GM23248 (cell line): ENCODE measurements at regions not wholly inside any gene's neighbourhood (a gene's known extent, or its start where the extent isn't known, plus 50 kb on each side); places are given as distances from the start of the nearest gene placed in this dataset.
A peak's percentile ranks its signal among the peaks of the same experiment; 100 is the strongest.
"Not testable (repeated sequence)": the region's sequence is repeated elsewhere in the genome, so short reads cannot be mapped to it uniquely, and the experiment has no call there.

Experiments
- DNase-seq: peaks from one replicate; pipeline ENCODE4 v3.0.0-alpha.2; 2015
- H2AFZ ChIP-seq: fragments of 200-600 bp; sonication (generic); 2 replicates; pipeline ENCODE4 v1.6.1; 2016; ENCODE audit warnings: antibody characterized with exemption
- H3F3A ChIP-seq: fragments of 200-600 bp; sonication (generic); 2 replicates; pipeline ENCODE4 v1.6.1; 2016; ENCODE audit warnings: mild to moderate bottlenecking, antibody characterized with exemption, mixed run types; ENCODE audit not compliant: insufficient read depth
- H3K27ac ChIP-seq: fragments of 200-600 bp; sonication (generic); 2 replicates; pipeline ENCODE4 v1.5.1; 2016; ENCODE audit warnings: mild to moderate bottlenecking
- H3K27me3 ChIP-seq: fragments of 200-600 bp; sonication (generic); replicated peaks from 2 replicates; pipeline ENCODE4 v1.6.1; 2016; ENCODE audit warnings: mild to moderate bottlenecking; ENCODE audit not compliant: insufficient read depth
- H3K36me3 ChIP-seq: fragments of 200-600 bp; sonication (generic); 2 replicates; pipeline ENCODE4 v1.6.1; 2016; ENCODE audit warnings: low read depth, mild to moderate bottlenecking
- H3K4me1 ChIP-seq: fragments of 200-600 bp; sonication (generic); 2 replicates; pipeline ENCODE4 v1.6.1; 2016; ENCODE audit warnings: mild to moderate bottlenecking; ENCODE audit not compliant: insufficient read depth
- H3K4me2 ChIP-seq: fragments of 200-600 bp; sonication (generic); one replicate; pipeline ENCODE4 v1.6.1; 2016; ENCODE audit warnings: mild to moderate bottlenecking; ENCODE audit not compliant: unreplicated experiment
- H3K4me3 ChIP-seq: fragments of 200-600 bp; sonication (generic); 2 replicates; pipeline ENCODE4 v1.5.1; 2016; ENCODE audit warnings: mild to moderate bottlenecking
- H3K79me2 ChIP-seq: fragments of 200-600 bp; sonication (generic); 2 replicates; pipeline ENCODE4 v1.6.1; 2016; ENCODE audit warnings: mild to moderate bottlenecking; ENCODE audit not compliant: insufficient read depth
- H3K9ac ChIP-seq: fragments of 200-600 bp; sonication (generic); 2 replicates; pipeline ENCODE4 v1.6.1; 2016; ENCODE audit warnings: mild to moderate bottlenecking
- H3K9me2 ChIP-seq: fragments of 200-600 bp; sonication (generic); 2 replicates; pipeline ENCODE4 v1.6.1; 2016; ENCODE audit warnings: mixed run types, mild to moderate bottlenecking, moderate library complexity; ENCODE audit not compliant: insufficient read depth
- H3K9me3 ChIP-seq: fragments of 200-600 bp; sonication (generic); one replicate; pipeline ENCODE4 v1.6.1; 2017; ENCODE audit warnings: low read depth
- H4K20me1 ChIP-seq: fragments of 200-600 bp; sonication (generic); 2 replicates; pipeline ENCODE4 v1.6.0; 2016; ENCODE audit not compliant: insufficient read depth
- EZH2 ChIP-seq: fragments of 200-600 bp; sonication (generic); IDR thresholded peaks from 2 replicates; pipeline ENCODE4 v1.6.1; 2018; ENCODE audit warnings: antibody characterized with exemption, mild to moderate bottlenecking; ENCODE audit not compliant: insufficient read depth, poor library complexity, severe bottlenecking
- EZH2phosphoT487 ChIP-seq: fragments of 200-600 bp; sonication (generic); IDR thresholded peaks from 2 replicates; pipeline ENCODE4 v1.6.1; 2018; ENCODE audit warnings: antibody characterized with exemption, moderate library complexity, mild to moderate bottlenecking, low read depth; ENCODE audit not compliant: insufficient read depth
- WGBS, 2 experiments: methylation state at CpG; one replicate each; pipeline ENCODE4 v1.1.6; 2015 to 2017; ENCODE audit warnings: low lambda C conversion rate in 2 of 2, low coverage in 1 of 2; ENCODE audit errors: missing lambda C conversion rate in 2 of 2; 5-methylcytosine and 5-hydroxymethylcytosine counted together
- in situ Hi-C: fragments of 300-500 bp; cut with MboI; formaldehyde crosslinking; loops from 2 replicates; pipeline ENCODE4 v1.15.0; 2020

DNA sequence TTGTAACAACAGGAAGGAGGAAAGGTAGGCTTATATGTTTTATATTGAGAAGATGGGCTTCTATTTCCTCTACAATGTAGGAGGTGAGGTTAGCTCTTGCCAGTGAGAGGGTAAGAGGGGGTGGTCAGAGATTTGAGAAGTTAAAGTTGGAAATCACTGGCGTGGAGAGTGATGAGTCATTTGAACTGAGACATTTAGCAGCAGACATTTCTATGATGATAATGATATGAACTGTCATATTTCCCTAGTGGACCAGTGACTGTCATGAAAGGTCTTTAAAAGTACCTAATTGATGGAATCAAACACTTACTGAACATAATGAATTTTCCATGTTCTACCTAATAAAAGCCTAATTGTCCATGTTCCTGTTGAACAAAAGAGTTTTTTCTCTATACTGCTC lies 126.1 kb downstream of the FAM161A start:
- Histone ChIP-seq H3K9me2 (no peaks in the 10 kb centered on the region), H3K4me3 (no peak overlapping the region), H3K27ac (no peak overlapping the region), H3K9ac (no peak overlapping the region), H3K27me3 (no peaks in the 10 kb centered on the region), H3K9me3 (no peaks in the 10 kb centered on the region), H3K4me1 (no peaks in the 10 kb centered on the region), H3F3A (no peaks in the 10 kb centered on the region), H3K4me2 (no peak overlapping the region), H2AFZ (no peak overlapping the region), H3K79me2 (no peaks in the 10 kb centered on the region), H4K20me1 (no peaks in the 10 kb centered on the region), H3K36me3 (no peaks in the 10 kb centered on the region)
- no peak for DNase-seq
- TF ChIP-seq EZH2 (no peak), EZH2phosphoT487 (no peak)
- in situ Hi-C loops, result no loop called here
- 59 to 60% methylated on average over 1 of the region's 1 CpG for WGBS, 2 experiments

DNA sequence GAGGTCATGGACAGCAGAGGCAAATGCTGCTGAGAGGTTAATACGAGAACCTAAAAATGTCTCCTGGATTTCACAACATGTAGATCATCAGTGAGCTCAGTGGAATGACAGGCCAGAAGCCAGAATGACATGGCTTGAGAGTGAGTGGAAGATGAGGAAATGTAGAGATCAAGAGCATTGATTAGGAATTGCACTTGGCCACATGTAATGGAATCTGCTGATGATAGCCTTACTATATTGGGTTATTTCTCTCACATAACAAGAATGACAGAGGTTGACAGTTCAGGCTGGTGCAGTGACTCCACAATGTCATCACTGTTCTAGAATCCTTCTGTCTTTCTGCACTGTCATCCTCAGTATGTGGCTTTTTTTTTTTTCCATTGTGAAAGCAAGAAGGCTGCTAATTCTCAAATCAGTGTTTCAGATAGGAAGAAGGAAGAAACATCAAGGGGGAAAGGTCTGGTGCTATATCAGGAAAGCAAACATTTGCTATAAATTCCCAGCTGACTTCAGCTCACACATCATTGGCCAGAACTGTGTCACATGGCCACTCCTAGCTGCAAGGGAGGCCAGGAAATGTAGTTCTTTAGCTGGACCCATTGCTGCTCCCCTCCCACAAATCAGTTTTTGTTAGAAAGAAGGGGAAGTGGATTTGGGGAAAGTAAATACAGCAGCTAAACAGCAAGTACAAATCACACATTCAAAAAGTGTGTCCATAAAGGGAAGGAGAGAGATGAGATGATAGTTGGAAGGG lies 127.2 kb downstream of the FAM161A start:
- Histone ChIP-seq H2AFZ (no peak overlapping the region), H3F3A (no peaks in the 10 kb centered on the region), H3K4me1 (no peaks in the 10 kb centered on the region), H3K9ac (no peak overlapping the region), H3K9me3 (no peaks in the 10 kb centered on the region), H3K4me3 (no peak overlapping the region), H3K27ac (no peak overlapping the region), H3K27me3 (no peaks in the 10 kb centered on the region), H3K9me2 (no peaks in the 10 kb centered on the region), H3K36me3 (no peaks in the 10 kb centered on the region), H4K20me1 (no peaks in the 10 kb centered on the region), H3K79me2 (no peaks in the 10 kb centered on the region), H3K4me2 (no peak overlapping the region)
- 60 to 79% methylated on average over 1 of the region's 1 CpG for WGBS, 2 experiments
- in situ Hi-C loops, result no loop called here
- DNase-seq, result peak; percentile 49
- TF ChIP-seq EZH2phosphoT487, result no peak
- no peak for TF ChIP-seq EZH2

DNA sequence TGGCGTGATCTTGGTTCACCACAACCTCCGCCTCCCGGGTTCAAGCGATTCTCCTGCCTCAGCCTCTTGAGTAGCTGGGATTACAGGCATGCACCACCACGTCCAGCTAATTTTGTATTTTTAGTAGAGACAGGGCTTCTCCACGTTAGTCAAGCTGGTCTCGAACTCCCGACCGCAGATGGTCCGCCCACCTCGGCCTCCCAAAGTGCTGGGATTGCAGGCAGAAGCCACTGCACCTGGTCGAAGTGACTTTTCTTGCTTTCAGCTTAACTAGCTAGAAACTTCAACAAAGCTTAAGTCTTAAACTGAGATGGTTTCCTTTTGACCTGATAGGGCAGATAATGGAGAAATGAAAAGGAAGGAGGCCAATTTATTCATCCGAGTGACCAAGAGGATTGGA lies 130.5 kb downstream of the FAM161A start:
- H3K4me3 ChIP-seq, H3K9me2 ChIP-seq, H3K4me2 ChIP-seq, DNase-seq, H3K79me2 ChIP-seq, in situ Hi-C loops, H3K9ac ChIP-seq, H2AFZ ChIP-seq, H3K27ac ChIP-seq, H4K20me1 ChIP-seq, H3K27me3 ChIP-seq, H3K9me3 ChIP-seq, H3K36me3 ChIP-seq, H3K4me1 ChIP-seq, H3F3A ChIP-seq: not testable (repeated sequence)
- WGBS, 2 experiments, result 79 to 86% methylated on average over 13 of the region's 13 CpGs

DNA sequence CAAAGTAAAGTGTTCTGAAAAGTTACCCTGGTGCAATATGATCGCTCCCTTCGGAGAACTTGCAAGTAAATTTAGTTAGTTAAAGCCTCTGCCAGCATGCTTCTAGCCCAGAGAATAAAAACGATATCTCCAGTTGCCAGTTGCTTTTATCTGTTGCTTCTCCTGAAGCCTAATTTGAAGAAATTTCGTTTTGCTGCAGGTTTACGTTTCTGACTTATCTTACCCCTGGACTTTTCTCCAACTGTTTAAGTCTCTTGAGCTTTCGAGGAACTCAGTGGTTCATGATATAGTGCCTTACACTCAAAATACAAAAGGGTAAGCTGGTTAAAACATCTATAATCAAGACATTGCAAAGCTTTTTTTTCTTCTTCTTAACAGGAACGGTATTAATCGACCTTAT lies 131.1 kb downstream of the FAM161A start:
- Histone ChIP-seq H3K9me3 (no peaks in the 10 kb centered on the region), H3K27ac (no peak overlapping the region), H3K4me1 (no peaks in the 10 kb centered on the region), H3K27me3 (no peaks in the 10 kb centered on the region), H3K9me2 (no peaks in the 10 kb centered on the region), H3K79me2 (no peaks in the 10 kb centered on the region), H3K4me2 (no peak overlapping the region), H3K9ac (no peak overlapping the region), H4K20me1 (no peaks in the 10 kb centered on the region), H3K4me3 (no peak overlapping the region), H3F3A (no peaks in the 10 kb centered on the region), H2AFZ (no peak overlapping the region), H3K36me3 (no peaks in the 10 kb centered on the region)
- in situ Hi-C loops, result no loop called here
- no peak for DNase-seq
- WGBS, 2 experiments, result 65% methylated on average over 8 of the region's 8 CpGs
- TF ChIP-seq EZH2phosphoT487 (no peak), EZH2 (no peak)

DNA sequence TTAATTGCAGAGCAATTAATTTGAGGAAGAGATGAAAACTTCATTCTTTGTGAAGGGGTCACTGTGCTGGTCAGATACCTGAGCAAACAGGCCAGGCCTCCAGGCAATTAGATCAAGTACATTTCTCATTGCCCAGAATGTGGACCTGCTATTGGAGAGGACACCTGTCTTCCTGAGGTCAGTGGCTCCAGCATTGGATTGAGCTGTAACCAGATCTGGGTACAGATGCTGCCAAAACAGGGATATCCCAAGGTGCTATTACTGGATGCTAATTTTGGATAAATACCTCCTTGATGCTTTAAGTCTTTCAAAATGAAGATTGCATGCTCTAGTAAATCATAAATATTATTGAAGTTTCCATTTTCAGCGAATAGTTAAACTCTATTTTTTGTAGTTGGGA lies 131.5 kb downstream of the FAM161A start:
- Histone ChIP-seq H3K79me2 (no peaks in the 10 kb centered on the region), H3K4me1 (no peaks in the 10 kb centered on the region), H3K9me2 (no peaks in the 10 kb centered on the region), H3K9ac (no peak overlapping the region), H3K4me3 (no peak overlapping the region), H3K27ac (no peak overlapping the region), H3K27me3 (no peaks in the 10 kb centered on the region), H3K4me2 (no peak overlapping the region), H3K36me3 (no peaks in the 10 kb centered on the region), H3K9me3 (no peaks in the 10 kb centered on the region), H4K20me1 (no peaks in the 10 kb centered on the region), H2AFZ (no peak overlapping the region), H3F3A (no peaks in the 10 kb centered on the region)
- no peak for DNase-seq
- WGBS, 2 experiments, result 79% methylated on average over 1 of the region's 1 CpG
- in situ Hi-C loops, result no loop called here
- no peak for TF ChIP-seq EZH2
- TF ChIP-seq EZH2phosphoT487, result no peak
